Left ventricle myocardium inferior (tissue), 1 donor: ENCODE measurements at regions not wholly inside any gene's neighbourhood (a gene's known extent, or its start where the extent isn't known, plus 50 kb on each side); places are given as distances from the start of the nearest gene placed in this dataset.

Source experiments
- DNase-seq: peaks from one replicate; pipeline ENCODE4 v3.0.0-alpha.2; 2020
- H3K27ac ChIP-seq: fragments of 200-600 bp; replicated peaks from 2 replicates; pipeline ENCODE4 v1.8.0; 2021
- H3K27me3 ChIP-seq: fragments of 200-600 bp; 2 replicates; pipeline ENCODE4 v1.8.0; 2021; ENCODE audit warnings: low read depth
- H3K36me3 ChIP-seq: fragments of 200-600 bp; 2 replicates; pipeline ENCODE4 v1.8.0; 2021
- H3K4me1 ChIP-seq: fragments of 200-600 bp; 2 replicates; pipeline ENCODE4 v1.8.0; 2021
- H3K4me3 ChIP-seq: fragments of 200-600 bp; 2 replicates; pipeline ENCODE4 v1.8.0; 2021; ENCODE audit warnings: mild to moderate bottlenecking, moderate library complexity
- H3K9me3 ChIP-seq: fragments of 200-600 bp; replicated peaks from 2 replicates; pipeline ENCODE4 v1.8.0; 2021
- intact Hi-C: fragments of 100-400 bp; cut with micrococcal nuclease; formaldehyde crosslinking; loops from one replicate; pipeline ENCODE4 v1.11.0; 2022
- TF ChIP-seq, protein P1 (sequence below): fragments of 200-600 bp; IDR thresholded peaks from 2 replicates; pipeline ENCODE4 v1.8.0; 2021; ENCODE audit warnings: antibody characterized with exemption, mild to moderate bottlenecking, borderline replicate concordance
- donor health status: DM: no; HTN: yes; CAD: no; lungs with severe emphysema.

DNA sequence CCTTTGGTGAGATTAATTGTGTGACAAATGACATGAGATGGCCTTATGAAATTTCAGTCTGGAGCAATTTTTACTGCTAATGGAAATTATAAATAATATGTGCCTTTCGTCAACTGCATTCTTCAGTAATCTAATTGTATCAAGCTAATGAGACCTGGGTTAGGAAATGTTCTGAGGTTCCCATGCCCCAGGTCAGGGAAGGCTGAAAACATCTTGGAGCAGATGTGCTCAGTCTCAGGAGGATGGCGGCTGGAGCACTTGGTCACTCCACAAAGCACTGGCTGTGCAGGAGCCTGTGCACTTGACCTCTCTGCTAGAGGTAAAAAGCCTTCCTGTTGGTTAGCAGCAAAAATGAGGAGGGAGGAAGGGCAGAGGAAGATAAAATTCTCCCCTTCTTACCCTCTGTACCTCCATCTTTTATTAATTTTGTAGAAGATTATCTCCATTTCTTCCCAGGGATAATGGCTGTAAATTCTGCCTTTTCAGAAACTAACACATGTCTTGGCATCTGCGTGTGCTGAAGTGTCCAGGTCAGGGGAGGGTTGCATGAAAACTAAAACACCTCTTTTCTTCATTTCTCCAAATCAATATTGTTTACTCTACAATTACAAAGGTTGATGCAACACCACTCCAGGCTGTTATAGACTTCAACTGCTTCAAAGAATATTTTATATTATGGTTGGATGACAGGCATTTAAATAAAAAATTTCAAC is 1606.4 kb upstream of the ACVR2A start:
- no peak for DNase-seq

DNA sequence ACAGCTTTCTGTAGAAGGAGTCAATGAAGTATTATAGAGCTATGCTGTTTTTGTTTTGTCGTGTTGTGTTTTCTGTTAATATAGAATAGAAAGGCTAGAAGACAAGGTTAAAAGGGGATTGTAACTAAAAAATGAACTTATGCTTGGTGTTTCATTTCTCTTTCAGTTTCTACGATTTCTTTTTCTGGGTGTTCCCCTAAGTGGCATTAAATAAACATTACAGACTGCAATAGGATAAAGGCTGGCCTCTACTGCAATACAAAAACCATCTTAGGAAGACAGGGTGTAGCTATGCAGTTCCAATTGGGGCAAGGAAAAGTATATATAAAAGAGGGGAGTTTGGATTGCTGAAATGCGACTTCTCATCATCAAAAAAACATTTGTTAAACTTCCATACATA is 1609.7 kb upstream of the ACVR2A start:
- no peaks in the 10 kb centered on the region for H3K36me3 ChIP-seq
- no peaks in the 10 kb centered on the region for H3K4me1 ChIP-seq
- intact Hi-C loops: no loop called here

More for the DNA sequence above, 1606.4 kb upstream of the ACVR2A start:
- intact Hi-C loops: no loop called here
- Histone ChIP-seq H3K36me3 (no peaks in the 10 kb centered on the region), H3K27ac (peak overlapping the region; percentile 44), H3K9me3 (no peaks in the 10 kb centered on the region), H3K27me3 (no peaks in the 10 kb centered on the region), H3K4me3 (no peak overlapping the region), H3K4me1 (no peaks in the 10 kb centered on the region)
- TF ChIP-seq, protein P1, sequence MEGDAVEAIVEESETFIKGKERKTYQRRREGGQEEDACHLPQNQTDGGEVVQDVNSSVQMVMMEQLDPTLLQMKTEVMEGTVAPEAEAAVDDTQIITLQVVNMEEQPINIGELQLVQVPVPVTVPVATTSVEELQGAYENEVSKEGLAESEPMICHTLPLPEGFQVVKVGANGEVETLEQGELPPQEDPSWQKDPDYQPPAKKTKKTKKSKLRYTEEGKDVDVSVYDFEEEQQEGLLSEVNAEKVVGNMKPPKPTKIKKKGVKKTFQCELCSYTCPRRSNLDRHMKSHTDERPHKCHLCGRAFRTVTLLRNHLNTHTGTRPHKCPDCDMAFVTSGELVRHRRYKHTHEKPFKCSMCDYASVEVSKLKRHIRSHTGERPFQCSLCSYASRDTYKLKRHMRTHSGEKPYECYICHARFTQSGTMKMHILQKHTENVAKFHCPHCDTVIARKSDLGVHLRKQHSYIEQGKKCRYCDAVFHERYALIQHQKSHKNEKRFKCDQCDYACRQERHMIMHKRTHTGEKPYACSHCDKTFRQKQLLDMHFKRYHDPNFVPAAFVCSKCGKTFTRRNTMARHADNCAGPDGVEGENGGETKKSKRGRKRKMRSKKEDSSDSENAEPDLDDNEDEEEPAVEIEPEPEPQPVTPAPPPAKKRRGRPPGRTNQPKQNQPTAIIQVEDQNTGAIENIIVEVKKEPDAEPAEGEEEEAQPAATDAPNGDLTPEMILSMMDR: no peak

GRCh38 chr2:146229508-146230155 is 1615.2 kb upstream of the ACVR2A start:
- H3K9me3 ChIP-seq: no peaks in the 10 kb centered on the region
- TF ChIP-seq, protein P1: no peak
- intact Hi-C loops: no loop called here
- no peak overlapping the region for H3K27ac ChIP-seq
- no peak overlapping the region for H3K4me3 ChIP-seq
- no peaks in the 10 kb centered on the region for H3K27me3 ChIP-seq
- H3K36me3 ChIP-seq: no peaks in the 10 kb centered on the region
- no peak for DNase-seq
- no peaks in the 10 kb centered on the region for H3K4me1 ChIP-seq

More for the DNA sequence above, 1609.7 kb upstream of the ACVR2A start:
- no peak overlapping the region for H3K4me3 ChIP-seq
- no peak overlapping the region for H3K27ac ChIP-seq
- no peak for DNase-seq
- TF ChIP-seq, protein P1: no peak
- H3K9me3 ChIP-seq: no peaks in the 10 kb centered on the region
- H3K27me3 ChIP-seq: no peaks in the 10 kb centered on the region

DNA sequence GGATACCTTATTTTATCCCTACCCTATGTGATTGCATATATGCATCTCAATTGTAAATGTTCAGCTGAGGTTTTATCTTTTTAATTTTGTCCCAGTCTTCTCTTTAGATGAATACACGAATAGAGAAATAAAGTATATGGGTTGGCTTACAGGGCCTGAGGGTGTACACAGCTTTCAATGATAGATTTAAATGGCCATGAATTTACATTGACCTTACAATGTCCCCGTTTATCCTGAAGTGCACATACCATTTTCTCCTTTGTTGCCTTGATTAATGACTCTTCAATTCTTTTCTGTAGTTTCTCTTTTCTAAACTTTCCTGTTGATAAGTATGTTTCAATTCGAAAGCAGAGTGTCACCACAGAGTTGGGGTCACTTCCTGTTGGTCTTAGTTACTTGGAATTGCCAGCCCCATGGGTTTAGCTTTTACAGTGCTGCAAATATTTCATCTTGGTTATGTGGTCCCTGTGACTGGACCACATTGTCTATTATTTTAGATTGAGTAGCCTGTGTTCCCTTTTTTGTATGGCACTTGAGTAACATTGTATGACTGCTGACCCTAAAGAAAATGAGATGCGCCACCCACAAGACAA is 1616.3 kb upstream of the ACVR2A start:
- no peaks in the 10 kb centered on the region for H3K36me3 ChIP-seq
- H3K4me1 ChIP-seq: no peaks in the 10 kb centered on the region
- TF ChIP-seq, protein P1: no peak
- no peak overlapping the region for H3K4me3 ChIP-seq
- H3K9me3 ChIP-seq: no peaks in the 10 kb centered on the region
- H3K27me3 ChIP-seq: no peaks in the 10 kb centered on the region
- intact Hi-C loops: no loop called here
- no peak for DNase-seq
- no peak overlapping the region for H3K27ac ChIP-seq

DNA sequence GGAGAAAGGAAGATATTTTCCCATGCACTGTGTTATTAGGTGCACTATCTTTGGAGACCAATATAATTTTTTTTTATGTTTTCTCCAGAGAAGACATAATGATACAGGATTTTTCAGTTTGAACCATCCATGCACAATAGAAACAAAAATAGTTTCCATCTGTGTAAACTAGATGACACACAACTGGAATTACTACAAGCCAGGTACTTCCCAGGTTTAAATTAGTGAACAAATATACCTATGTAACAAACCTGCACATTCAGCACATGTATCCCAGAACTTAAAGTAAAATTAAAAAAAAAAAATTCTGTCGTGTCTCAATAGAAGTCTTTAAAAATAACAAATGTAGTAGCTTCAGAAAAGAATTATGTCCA is 1616.8 kb upstream of the ACVR2A start:
- Histone ChIP-seq H3K4me3 (no peak overlapping the region), H3K27me3 (no peaks in the 10 kb centered on the region), H3K36me3 (no peaks in the 10 kb centered on the region), H3K4me1 (no peaks in the 10 kb centered on the region), H3K9me3 (no peaks in the 10 kb centered on the region), H3K27ac (no peak overlapping the region)
- DNase-seq: no peak
- intact Hi-C loops: no loop called here
- TF ChIP-seq, protein P1: no peak
